ENCODE measurements at regions not wholly inside any gene's neighbourhood (a gene's known extent, or its start where the extent isn't known, plus 50 kb on each side); places are given as distances from the start of the nearest gene placed in this dataset.
"Not testable (repeated sequence)": the region's sequence is repeated elsewhere in the genome, so short reads cannot be mapped to it uniquely, and the experiment has no call there.

- no peak overlapping the region for H3K4me3 ChIP-seq (ENCODE audit: low read depth, low read length)
- no peak for TF ChIP-seq CTCF (IDR thresholded peaks at IDR 0.05; ENCODE audit: control insufficient read depth, extremely low read depth, insufficient read depth)
- no peak for DNase-seq (ENCODE audit: low read depth)
Measured at GRCh38 chr1:222004034-222004433, 262.1 kb upstream of the DUSP10 start.

GRCh38 chr1:222002503-222002902 lies 260.6 kb upstream of the DUSP10 start:
- no peak for TF ChIP-seq CTCF (IDR thresholded peaks at IDR 0.05; ENCODE audit: control insufficient read depth, extremely low read depth, insufficient read depth)
- no peak overlapping the region for H3K4me3 ChIP-seq (ENCODE audit: low read depth, low read length)
- DNase-seq (ENCODE audit: low read depth): no peak

GRCh38 chr1:222000131-222000530 lies 258.2 kb upstream of the DUSP10 start:
- no peak for DNase-seq (ENCODE audit: low read depth)
- H3K4me3 ChIP-seq (ENCODE audit: low read depth, low read length): no peak overlapping the region
- TF ChIP-seq CTCF (IDR thresholded peaks at IDR 0.05; ENCODE audit: control insufficient read depth, extremely low read depth, insufficient read depth): no peak

- no peak for TF ChIP-seq CTCF (IDR thresholded peaks at IDR 0.05; ENCODE audit: control insufficient read depth, extremely low read depth, insufficient read depth)
Measured at GRCh38 chr1:221998781-221999180, 256.9 kb upstream of the DUSP10 start.

GRCh38 chr1:221998186-221998612 lies 256.3 kb upstream of the DUSP10 start:
- no peak overlapping the region for H3K4me3 ChIP-seq (ENCODE audit: low read depth, low read length)
- TF ChIP-seq CTCF (IDR thresholded peaks at IDR 0.05; ENCODE audit: control insufficient read depth, extremely low read depth, insufficient read depth): no peak
- no peak for DNase-seq (ENCODE audit: low read depth)

More at GRCh38 chr1:221998781-221999180, 256.9 kb upstream of the DUSP10 start:
- no peak for DNase-seq (ENCODE audit: low read depth)
- no peak overlapping the region for H3K4me3 ChIP-seq (ENCODE audit: low read depth, low read length)

GRCh38 chr1:221997012-221997411 lies 255.1 kb upstream of the DUSP10 start:
- DNase-seq (ENCODE audit: low read depth): not testable (repeated sequence)

GRCh38 chr1:221994939-221995338 lies 253.1 kb upstream of the DUSP10 start:
- no peak for TF ChIP-seq CTCF (IDR thresholded peaks at IDR 0.05; ENCODE audit: control insufficient read depth, extremely low read depth, insufficient read depth)
- DNase-seq (ENCODE audit: low read depth): no peak
- no peak overlapping the region for H3K4me3 ChIP-seq (ENCODE audit: low read depth, low read length)

More at GRCh38 chr1:221997012-221997411, 255.1 kb upstream of the DUSP10 start:
- not testable (repeated sequence) for H3K4me3 ChIP-seq (ENCODE audit: low read depth, low read length)
